ENCODE measurements at regions not wholly inside any gene's neighbourhood (a gene's known extent, or its start where the extent isn't known, plus 50 kb on each side); places are given as distances from the start of the nearest gene placed in this dataset.

DNA sequence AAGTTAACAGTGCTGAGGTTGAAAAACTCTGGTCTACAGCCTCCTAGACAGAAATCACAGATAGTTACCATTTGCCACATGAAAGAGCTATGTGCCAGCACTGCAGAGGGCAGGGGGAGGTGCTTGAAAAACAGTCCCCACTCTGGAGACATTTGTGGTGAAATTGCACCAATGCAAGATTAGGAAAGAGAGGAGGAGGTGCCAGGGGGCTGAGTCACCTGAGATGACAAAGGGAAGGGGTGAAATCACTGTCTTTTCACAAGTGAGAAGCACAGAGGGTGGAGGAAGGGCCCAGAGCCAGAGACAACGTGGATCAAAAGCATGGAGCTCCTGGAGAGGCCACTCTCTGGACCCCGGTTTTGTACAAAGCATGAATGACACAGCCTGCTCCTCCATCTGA lies 196.3 kb downstream of the BUD13 start:
- no peak overlapping the region for H3K4me3 ChIP-seq (ENCODE audit: low read depth, low read length)
- TF ChIP-seq, protein P1, sequence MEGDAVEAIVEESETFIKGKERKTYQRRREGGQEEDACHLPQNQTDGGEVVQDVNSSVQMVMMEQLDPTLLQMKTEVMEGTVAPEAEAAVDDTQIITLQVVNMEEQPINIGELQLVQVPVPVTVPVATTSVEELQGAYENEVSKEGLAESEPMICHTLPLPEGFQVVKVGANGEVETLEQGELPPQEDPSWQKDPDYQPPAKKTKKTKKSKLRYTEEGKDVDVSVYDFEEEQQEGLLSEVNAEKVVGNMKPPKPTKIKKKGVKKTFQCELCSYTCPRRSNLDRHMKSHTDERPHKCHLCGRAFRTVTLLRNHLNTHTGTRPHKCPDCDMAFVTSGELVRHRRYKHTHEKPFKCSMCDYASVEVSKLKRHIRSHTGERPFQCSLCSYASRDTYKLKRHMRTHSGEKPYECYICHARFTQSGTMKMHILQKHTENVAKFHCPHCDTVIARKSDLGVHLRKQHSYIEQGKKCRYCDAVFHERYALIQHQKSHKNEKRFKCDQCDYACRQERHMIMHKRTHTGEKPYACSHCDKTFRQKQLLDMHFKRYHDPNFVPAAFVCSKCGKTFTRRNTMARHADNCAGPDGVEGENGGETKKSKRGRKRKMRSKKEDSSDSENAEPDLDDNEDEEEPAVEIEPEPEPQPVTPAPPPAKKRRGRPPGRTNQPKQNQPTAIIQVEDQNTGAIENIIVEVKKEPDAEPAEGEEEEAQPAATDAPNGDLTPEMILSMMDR (IDR thresholded peaks at IDR 0.05; ENCODE audit: insufficient read depth, low read depth, low read length) = no peak
- DNase-seq (ENCODE audit: low read depth) = no peak

DNA sequence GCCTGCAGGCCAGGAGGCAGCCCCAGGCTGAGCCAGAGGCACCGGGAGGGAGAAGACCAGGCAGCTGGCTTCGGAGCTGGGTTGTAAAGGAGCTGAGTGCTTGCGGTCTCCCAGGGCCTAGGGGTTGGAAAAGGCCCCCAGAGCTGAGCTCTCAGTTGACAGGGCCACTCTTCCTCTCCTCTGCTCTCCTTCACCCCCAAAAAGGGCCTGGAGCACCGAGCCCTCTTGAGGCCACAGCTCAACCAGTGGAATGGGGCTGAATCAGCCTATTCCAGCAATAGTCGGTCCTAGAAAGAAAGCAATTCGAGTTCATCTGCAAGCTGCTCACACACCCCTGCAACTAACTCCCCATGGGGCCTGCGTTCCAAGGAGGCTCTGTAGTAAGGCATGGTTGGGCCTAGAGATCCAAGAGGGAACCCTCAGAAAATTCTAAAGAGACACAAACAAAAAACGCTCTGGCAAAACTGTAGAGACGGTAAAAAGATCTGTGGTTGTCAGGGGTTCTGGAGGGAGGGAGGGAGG lies 205.0 kb downstream of the BUD13 start:
- TF ChIP-seq, protein P1 (IDR thresholded peaks at IDR 0.05; ENCODE audit: insufficient read depth, low read depth, low read length) = no peak
- H3K4me3 ChIP-seq (ENCODE audit: low read depth, low read length) = no peak overlapping the region
- DNase-seq (ENCODE audit: low read depth) = no peak

DNA sequence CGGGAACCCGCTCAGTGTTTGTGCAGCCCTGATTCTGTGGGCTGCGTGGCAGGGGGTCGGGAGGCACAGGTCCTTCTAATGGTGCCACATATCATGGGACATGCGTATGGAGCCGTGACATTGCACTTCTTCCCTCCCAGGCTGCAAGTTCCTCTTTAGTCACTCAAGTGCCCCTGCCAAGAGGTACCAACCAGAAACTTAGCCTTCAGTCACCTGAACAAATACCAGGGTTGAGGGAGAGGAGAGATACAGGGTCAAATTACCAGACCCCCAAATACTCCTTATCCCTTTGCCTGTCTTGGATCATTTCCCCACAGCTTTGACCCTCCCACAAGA lies 209.1 kb downstream of the BUD13 start:
- no peak for DNase-seq (ENCODE audit: low read depth)

DNA sequence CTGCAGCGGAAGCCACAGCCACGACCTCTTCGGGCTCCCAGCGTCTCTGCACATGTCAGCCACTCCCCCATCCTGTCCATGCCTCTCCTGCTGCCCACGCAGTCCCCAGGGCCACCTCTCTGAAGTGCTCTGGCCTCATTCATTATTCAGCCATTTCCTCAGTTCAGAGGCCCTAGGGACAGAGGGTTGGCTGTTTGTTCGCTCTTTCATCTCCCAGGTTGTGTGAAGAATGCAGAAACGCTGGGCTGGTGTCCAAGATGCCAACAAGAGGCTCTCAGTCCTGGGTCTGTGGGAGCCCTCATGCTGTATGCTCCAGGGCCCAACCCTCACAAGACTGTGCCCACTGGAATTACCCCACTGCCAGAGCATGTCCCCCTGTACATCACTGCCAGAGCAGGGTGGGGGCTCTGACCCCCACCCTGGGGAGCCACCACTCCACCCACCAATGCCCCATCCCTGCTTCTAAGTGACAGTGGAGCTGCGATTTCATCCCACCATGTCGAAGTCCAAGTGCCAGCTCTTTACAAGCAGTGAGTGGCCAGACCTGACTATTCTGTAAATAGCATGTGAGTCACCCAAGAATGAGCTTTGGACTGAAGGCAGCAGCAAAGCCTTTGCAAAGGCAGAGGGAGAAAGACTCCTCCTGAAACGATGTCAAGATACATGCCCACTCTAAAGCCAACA lies 209.6 kb downstream of the BUD13 start:
- TF ChIP-seq, protein P1 (IDR thresholded peaks at IDR 0.05; ENCODE audit: insufficient read depth, low read depth, low read length) = no peak
- DNase-seq (ENCODE audit: low read depth) = no peak
- no peak overlapping the region for H3K4me3 ChIP-seq (ENCODE audit: low read depth, low read length)

More for the DNA sequence above, 209.1 kb downstream of the BUD13 start:
- no peak overlapping the region for H3K4me3 ChIP-seq (ENCODE audit: low read depth, low read length)
- TF ChIP-seq, protein P1 (IDR thresholded peaks at IDR 0.05; ENCODE audit: insufficient read depth, low read depth, low read length) = no peak

DNA sequence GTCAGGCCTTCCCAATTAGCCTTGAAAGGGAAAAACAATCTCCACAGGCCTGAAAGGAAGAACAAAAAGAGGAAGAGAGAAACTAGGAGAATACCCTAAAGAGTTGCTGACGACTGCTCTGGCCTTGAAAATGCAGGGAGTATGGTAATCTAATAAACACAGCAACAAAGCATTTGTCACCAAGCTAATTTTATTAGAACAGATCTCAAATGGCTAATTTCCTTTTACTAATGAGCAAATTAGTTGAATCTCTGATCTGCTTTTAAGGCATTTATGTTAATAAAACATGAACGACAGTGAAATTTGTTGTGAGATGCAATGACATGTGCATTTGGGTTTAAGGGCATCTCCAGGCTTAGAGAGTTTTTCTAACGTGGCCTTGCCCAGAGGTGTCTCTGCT lies 212.2 kb downstream of the BUD13 start:
- no peak for DNase-seq (ENCODE audit: low read depth)
- H3K4me3 ChIP-seq (ENCODE audit: low read depth, low read length) = no peak overlapping the region
- TF ChIP-seq, protein P1 (IDR thresholded peaks at IDR 0.05; ENCODE audit: insufficient read depth, low read depth, low read length) = no peak

DNA sequence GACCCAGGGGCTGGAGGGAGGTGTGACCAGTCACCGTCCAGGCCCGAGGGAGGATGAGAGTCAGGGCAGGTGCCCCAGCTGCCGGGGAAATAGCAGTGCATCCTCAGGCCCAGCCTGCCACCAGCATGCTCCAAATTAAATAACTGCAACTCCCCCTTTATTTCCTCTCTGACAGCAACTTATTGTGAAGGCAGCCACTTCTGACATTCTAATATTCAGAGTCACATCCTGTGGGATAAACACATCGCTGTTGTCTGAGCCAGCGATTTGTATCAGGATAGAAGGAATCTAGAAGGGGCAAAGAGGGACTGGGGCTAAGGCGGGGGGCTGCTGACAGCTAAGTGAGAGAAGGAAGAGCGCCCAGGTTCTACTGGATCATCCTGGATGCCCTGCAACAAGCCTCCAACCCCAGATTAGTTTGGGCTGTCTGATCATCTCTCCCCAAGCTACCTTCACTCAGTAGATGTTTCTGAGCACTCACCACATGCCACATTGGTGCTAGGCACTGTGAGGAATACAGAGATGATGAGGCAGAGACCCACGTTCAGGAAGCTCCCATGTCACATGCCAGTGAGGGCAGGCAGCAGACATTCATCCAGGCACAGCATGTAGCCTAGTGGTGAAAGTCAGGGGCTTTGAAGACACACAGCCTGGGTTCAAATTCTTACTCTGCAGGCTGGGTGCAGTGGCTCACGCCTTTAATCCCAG lies 214.1 kb downstream of the BUD13 start:
- DNase-seq (ENCODE audit: low read depth) = no peak
- TF ChIP-seq, protein P1 (IDR thresholded peaks at IDR 0.05; ENCODE audit: insufficient read depth, low read depth, low read length) = no peak
- no peak overlapping the region for H3K4me3 ChIP-seq (ENCODE audit: low read depth, low read length)
